Loucy (cell line): ENCODE measurements at regions not wholly inside any gene's neighbourhood (a gene's known extent, or its start where the extent isn't known, plus 50 kb on each side); places are given as distances from the start of the nearest gene placed in this dataset.

Experiments used
- CTCF ChIP-seq: fragments of 200-600 bp; sonication (generic); conservative IDR thresholded peaks from 2 replicates; pipeline ENCODE4 v1.5.1; 2014; ENCODE audit warnings: mild to moderate bottlenecking, antibody characterized with exemption, low read length
- EZH2phosphoT487 ChIP-seq: fragments of 200-600 bp; IDR thresholded peaks from 2 replicates; pipeline ENCODE4 v1.6.1; 2018; ENCODE audit warnings: antibody characterized with exemption, mild to moderate bottlenecking, moderate library complexity, borderline replicate concordance

- no peak for TF ChIP-seq CTCF
- TF ChIP-seq EZH2phosphoT487, result no peak
Observed at GRCh38 chr5:124245276-124245675, 501.2 kb downstream of the ZNF608 start.
